ENCODE measurements at regions not wholly inside any gene's neighbourhood (a gene's known extent, or its start where the extent isn't known, plus 50 kb on each side); places are given as distances from the start of the nearest gene placed in this dataset.

DNA sequence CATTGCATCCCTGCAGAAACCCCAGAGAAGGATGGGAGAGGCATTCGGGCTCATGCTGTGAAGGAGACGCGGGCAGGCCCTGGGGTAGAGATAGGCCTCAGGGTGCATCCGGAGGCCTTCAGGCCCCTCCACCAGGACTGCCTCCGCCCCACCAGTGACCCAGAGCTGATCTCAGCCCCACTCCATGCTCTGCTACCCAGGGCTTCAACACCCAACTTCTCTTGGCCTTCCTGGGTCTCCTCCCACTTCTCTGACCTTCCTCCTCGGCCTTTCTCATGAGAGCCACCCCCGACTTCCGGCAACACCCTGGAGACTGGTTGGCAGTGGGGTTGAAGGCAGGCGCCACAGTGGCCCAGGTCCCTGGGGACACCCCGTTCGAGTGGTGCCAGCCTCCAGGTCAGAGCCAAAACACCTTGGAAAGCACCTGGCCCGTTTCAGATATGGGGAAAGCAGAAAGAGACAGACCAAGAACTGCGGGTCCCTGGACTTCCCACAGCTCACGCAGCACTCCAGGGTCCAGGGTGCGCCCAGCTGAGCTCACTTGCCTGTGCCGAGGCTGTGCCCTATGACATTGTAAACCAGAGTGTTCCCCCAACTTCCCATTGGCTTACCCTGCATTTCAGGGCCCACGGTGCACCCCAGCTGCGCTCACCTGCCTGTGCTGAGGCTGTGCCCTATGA is 65.1 kb upstream of the OLFM1 start:
- TF ChIP-seq, protein P1, sequence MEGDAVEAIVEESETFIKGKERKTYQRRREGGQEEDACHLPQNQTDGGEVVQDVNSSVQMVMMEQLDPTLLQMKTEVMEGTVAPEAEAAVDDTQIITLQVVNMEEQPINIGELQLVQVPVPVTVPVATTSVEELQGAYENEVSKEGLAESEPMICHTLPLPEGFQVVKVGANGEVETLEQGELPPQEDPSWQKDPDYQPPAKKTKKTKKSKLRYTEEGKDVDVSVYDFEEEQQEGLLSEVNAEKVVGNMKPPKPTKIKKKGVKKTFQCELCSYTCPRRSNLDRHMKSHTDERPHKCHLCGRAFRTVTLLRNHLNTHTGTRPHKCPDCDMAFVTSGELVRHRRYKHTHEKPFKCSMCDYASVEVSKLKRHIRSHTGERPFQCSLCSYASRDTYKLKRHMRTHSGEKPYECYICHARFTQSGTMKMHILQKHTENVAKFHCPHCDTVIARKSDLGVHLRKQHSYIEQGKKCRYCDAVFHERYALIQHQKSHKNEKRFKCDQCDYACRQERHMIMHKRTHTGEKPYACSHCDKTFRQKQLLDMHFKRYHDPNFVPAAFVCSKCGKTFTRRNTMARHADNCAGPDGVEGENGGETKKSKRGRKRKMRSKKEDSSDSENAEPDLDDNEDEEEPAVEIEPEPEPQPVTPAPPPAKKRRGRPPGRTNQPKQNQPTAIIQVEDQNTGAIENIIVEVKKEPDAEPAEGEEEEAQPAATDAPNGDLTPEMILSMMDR (IDR thresholded peaks at IDR 0.05; ENCODE audit: insufficient read depth, low read depth, low read length) = no peak
- no peak for TF ChIP-seq EZH2 (IDR thresholded peaks at IDR 0.05; ENCODE audit: insufficient read depth, low read length)
